DND-41 (cell line): ENCODE measurements at regions not wholly inside any gene's neighbourhood (a gene's known extent, or its start where the extent isn't known, plus 50 kb on each side); places are given as distances from the start of the nearest gene placed in this dataset.

ENCODE experiments used
- EZH2 ChIP-seq: IDR thresholded peaks from 3 replicates; pipeline ENCODE4 v1.6.1; 2012; ENCODE audit warnings: borderline replicate concordance, low read depth, mild to moderate bottlenecking, moderate library complexity, low read length, inconsistent platforms; ENCODE audit not compliant: severe bottlenecking
- TF ChIP-seq, protein P1 (sequence below): IDR thresholded peaks from 2 replicates; pipeline ENCODE4 v1.5.1; 2012; ENCODE audit warnings: borderline replicate concordance, low read length, moderate library complexity, mild to moderate bottlenecking; ENCODE audit not compliant: poor library complexity, severe bottlenecking; ENCODE audit errors: extremely low read depth

- TF ChIP-seq, protein P1, sequence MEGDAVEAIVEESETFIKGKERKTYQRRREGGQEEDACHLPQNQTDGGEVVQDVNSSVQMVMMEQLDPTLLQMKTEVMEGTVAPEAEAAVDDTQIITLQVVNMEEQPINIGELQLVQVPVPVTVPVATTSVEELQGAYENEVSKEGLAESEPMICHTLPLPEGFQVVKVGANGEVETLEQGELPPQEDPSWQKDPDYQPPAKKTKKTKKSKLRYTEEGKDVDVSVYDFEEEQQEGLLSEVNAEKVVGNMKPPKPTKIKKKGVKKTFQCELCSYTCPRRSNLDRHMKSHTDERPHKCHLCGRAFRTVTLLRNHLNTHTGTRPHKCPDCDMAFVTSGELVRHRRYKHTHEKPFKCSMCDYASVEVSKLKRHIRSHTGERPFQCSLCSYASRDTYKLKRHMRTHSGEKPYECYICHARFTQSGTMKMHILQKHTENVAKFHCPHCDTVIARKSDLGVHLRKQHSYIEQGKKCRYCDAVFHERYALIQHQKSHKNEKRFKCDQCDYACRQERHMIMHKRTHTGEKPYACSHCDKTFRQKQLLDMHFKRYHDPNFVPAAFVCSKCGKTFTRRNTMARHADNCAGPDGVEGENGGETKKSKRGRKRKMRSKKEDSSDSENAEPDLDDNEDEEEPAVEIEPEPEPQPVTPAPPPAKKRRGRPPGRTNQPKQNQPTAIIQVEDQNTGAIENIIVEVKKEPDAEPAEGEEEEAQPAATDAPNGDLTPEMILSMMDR = no peak
- TF ChIP-seq EZH2 = no peak
Observed at GRCh38 chr9:129478961-129479630, 141.8 kb downstream of the C9orf50 start.
